ENCODE measurements at regions not wholly inside any gene's neighbourhood (a gene's known extent, or its start where the extent isn't known, plus 50 kb on each side); places are given as distances from the start of the nearest gene placed in this dataset.
"Not testable (repeated sequence)": the region's sequence is repeated elsewhere in the genome, so short reads cannot be mapped to it uniquely, and the experiment has no call there.

GRCh38 chr10:8640301-8640700 lies 585.8 kb downstream of the GATA3 start:
- DNase-seq, result no peak

- DNase-seq, result no peak
These were observed 586.4 kb downstream of the GATA3 start for GRCh38 chr10:8640878-8641277.

GRCh38 chr10:8656261-8656660 lies 601.8 kb downstream of the GATA3 start:
- DNase-seq, result no peak

DNA sequence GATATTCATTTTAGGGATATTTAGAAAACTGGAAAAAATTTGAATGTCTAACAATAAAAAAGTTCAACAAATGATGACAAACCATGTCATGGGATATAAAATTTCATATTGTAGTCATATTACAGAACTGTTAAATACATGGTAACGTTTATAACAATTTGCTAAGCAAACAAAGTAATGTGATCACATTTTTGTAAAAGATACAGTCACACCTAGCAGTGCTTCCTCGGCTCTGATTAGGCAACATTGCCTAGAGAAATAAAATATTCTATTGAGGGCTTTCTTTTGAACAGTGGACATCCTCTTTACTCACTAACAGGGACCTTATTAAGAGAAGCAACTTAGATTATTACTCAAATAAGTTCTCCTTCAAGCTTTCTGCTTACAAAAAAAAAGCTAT lies 605.5 kb downstream of the GATA3 start:
- DNase-seq, result no peak

DNA sequence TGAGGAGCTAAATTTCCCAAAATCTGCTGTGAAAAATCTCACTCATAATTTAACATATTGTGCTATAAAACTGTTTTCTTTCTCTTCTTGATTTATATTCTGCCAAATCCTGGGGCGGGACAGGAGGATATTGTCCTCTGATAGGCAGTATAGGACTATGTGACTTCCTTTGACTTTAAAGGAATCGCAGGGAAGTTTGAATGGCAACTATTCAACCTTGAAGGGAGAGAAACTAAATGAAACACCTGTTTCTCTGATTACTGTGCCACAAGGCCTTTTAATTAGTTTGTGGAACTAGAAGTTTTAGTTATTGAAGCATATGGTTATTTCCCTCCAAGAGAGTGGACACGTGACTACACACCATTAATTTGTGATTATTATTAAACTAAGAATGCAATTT lies 607.4 kb downstream of the GATA3 start:
- no peak for DNase-seq

GRCh38 chr10:8663131-8663530 lies 608.6 kb downstream of the GATA3 start:
- DNase-seq, result no peak

DNA sequence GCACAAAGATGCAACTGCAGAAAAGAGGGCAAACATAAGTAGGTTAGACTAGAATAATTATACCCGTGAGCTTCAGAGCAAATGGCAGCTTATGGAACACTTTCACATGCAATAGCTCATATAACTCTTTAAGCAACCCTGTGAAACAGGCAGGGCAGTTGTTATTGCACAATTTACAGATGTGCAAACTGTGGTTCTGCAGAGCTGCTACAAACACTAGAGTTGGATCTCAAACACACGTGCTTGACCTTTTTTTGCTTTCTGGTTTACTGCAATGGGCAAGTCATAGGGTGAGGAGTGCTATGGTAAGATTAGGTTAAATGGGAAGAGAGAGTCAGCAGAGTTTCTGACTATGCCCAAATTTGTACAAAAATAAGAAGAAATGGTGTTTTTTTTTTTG lies 610.8 kb downstream of the GATA3 start:
- no peak for DNase-seq

- no peak for DNase-seq
These were observed 616.0 kb downstream of the GATA3 start for GRCh38 chr10:8670461-8670860.

- DNase-seq, result no peak
These were observed 619.7 kb downstream of the GATA3 start for GRCh38 chr10:8674230-8674629.

- no peak for DNase-seq
These were observed 623.2 kb downstream of the GATA3 start for GRCh38 chr10:8677642-8678041.

DNA sequence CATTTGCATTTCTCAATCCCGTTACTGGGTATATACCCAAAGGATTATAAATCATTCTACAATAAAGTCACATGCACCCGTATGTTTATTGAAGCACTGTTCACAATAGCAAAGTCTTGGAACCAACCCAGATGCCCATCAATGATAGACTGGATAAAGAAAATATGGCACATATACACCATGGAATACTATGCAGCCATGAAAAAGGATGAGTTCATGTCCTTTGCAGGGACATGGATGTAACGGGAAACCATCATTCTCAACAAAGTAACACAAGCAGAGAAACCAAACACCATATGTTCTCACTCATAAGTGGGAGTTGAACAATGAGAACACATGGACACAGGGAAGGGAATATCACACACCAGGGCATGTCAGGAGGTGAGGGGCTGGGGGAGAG lies 630.4 kb downstream of the GATA3 start:
- DNase-seq, result not testable (repeated sequence)

DNA sequence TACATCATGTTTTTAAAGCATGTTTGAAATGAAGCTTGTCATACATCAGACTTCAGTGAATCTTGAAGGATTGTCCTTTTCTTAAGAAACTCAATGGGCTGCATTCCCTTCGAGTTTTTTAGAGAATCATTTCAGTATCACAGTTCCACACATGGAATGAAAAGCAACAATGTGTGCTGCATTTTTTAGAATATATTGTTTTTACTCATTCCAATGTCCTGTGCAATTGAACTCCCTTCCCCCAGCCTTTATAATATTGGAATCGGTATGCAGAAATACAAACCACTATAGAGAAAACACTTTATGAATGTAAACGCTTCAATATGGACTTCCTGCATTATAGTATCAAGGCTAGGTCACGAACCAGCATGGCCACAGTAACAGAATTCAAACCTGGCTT lies 634.4 kb downstream of the GATA3 start:
- no peak for DNase-seq

DNA sequence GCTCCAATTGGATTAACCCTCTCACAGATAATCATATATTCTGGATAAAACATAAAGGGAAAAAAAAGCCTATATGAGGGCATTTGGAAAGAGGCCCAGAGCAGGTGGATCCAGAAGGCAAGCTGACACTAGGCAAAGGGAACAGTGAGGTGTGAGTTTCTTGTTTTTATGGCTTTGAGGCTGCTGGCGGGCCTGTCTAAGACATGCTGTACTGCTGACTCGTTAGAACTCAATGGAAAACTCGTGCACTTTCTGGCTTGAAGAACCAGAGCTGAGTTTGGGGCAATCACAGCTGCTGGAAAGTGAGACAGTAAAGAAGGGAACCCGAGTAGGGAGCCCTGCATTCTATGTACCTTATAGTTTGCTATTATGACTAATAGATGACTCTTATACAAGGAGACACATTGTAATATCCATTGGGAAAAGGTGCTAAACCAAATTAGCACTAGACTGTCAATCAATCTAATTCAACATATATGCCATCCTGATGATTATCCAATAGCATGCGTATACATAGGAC lies 637.1 kb downstream of the GATA3 start:
- DNase-seq, result no peak

DNA sequence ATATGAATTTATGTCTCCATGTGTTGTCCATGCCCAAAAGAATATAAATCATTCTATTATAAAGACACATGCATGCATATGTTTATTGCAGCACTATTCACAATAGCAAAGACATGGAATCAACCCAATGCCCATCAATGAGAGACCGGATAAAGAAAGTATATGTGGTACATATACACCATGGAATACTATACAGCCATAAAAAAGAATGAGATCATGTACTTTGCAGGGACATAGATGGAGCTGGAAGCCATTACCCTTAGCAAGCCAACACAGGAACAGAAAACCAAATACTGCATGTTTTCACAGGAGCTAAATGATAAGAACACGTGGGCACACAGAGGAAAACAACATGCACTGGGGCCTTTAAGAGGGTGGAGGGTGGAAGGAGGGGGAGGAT lies 639.1 kb downstream of the GATA3 start:
- not testable (repeated sequence) for DNase-seq

DNA sequence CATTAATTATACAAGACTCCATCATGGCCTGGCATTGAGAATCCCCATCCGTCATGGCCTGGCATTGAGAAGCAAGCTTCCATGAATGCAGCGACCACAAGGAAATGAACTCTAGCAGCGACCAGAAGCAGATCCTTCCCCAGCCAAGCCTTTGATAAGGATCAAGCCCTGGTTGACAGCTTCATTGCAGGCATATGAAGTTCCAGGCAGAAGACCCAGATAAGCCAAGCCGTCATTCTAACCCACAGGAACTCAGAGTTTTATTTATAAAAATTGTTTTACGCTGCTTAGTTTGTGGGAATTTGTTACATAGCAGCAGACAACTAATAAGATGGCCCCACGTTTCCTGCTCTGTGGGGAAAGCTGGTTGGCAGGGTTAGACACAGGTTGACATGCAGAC lies 642.3 kb downstream of the GATA3 start:
- no peak for DNase-seq

DNA sequence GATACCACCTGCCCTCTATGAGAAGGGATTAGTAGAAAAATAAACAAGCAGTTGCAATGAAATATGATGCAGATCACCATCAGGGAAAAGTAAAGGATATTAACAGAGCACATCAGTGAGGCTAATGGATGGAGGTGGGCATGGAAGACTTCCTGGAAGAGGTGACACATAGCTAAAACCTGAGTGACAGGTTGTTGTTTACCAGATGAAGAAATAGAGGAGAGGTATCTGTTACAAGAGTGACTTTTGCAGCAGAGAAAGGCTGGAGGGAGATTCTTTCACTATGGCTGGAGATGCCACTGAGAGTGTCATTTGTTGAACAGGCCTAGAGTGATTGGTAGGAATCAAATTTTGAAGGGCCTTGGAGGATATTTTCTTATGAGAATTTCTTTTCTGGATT lies 646.2 kb downstream of the GATA3 start:
- no peak for DNase-seq

GRCh38 chr10:8702181-8702580 lies 647.7 kb downstream of the GATA3 start:
- DNase-seq, result no peak

DNA sequence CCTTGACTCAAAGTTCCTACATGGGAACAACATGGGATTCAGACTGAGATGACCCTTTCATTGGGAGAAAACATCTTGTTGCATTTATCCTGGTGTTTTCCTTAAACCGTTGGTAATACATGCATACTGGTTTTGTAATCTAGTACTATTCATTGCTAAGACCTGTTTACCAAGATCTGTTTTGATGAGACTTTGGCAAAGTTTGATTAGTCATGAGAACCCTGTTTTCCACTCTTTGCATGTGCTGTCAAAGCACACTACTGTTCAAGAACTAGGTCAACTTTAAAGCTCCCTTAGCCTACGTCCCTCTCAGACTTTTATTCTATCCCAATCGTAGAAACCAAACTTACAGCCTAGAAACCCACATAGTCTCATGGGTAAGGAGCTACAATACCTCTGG lies 650.9 kb downstream of the GATA3 start:
- no peak for DNase-seq

DNA sequence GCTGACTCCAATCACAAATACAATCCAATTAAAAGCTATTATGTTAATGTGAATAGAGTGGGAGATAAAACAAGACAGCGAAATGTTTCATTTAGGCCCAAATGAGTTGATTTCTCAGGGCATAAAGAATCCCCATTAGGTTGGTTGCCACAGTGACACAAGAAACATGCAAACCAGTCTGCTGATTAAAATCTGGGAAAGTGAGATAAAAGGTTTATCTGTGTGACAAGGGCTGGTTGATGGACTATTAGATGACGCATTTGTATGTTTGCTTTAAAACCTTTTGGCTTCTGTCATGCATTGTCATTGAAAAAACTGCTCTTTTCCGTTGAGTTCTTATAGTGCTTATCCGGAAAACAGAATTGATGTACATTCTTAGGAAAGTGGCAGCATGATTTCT lies 658.2 kb downstream of the GATA3 start:
- DNase-seq, result no peak

GRCh38 chr10:8719971-8720370 lies 665.5 kb downstream of the GATA3 start:
- no peak for DNase-seq

- DNase-seq, result no peak
These were observed 667.2 kb downstream of the GATA3 start for GRCh38 chr10:8721650-8722049.

- no peak for DNase-seq
These were observed 668.3 kb downstream of the GATA3 start for GRCh38 chr10:8722835-8723234.

GRCh38 chr10:8725343-8725742 lies 670.9 kb downstream of the GATA3 start:
- DNase-seq, result no peak

DNA sequence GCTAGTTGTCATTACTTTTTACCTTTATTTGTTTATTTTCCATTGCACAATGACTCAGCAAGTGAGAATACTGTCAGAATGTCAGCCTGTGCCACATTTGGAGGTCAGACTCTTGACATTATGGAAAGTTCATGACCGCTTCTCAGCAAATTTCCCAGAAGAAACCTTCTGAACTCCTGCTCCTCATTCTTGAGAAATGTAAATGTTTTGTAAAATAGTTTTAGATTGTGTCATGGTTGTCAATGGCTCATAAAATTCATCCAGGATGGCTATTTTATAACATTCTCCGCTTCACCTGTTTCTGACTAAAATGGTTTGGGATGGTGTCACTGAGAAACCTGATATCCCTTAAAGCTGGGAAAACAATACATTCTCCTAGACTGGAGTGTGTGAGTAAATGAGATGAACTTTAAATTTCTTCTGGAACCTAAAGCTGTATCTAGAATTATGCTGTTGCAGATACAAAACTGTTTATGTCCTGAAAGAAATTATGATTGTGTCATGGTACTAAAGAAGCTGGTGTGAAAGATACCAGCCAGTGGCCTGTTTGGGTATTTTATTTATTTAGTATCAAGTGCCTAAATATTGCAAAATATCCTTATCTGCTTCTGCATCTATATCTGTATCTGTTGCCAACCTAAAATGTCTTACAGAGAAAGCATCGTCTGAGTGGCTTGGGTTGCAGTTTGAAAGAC lies 671.7 kb downstream of the GATA3 start:
- no peak for DNase-seq

GRCh38 chr10:8726779-8727084 lies 672.2 kb downstream of the GATA3 start:
- no peak for DNase-seq
